Endodermal cell (in vitro differentiated cells): ENCODE measurements at regions not wholly inside any gene's neighbourhood (a gene's known extent, or its start where the extent isn't known, plus 50 kb on each side); places are given as distances from the start of the nearest gene placed in this dataset.

Source experiments
- DNase-seq: peaks from one replicate; pipeline ENCODE4 v3.0.0-alpha.2; 2017
- H3K27ac ChIP-seq: 2 replicates; pipeline ENCODE4 v1.5.1; 2013; ENCODE audit warnings: mild to moderate bottlenecking, low read depth, low read length, moderate library complexity
- H3K27me3 ChIP-seq: 2 replicates; pipeline ENCODE4 v1.6.1; 2013; ENCODE audit warnings: mild to moderate bottlenecking, low read length, moderate library complexity; ENCODE audit not compliant: insufficient read depth, control insufficient read depth, poor library complexity, severe bottlenecking
- H3K36me3 ChIP-seq: 2 replicates; pipeline ENCODE4 v1.7.0; 2013; ENCODE audit warnings: mild to moderate bottlenecking, low read length, moderate library complexity; ENCODE audit not compliant: control insufficient read depth, insufficient read depth
- H3K4me1 ChIP-seq: one replicate; pipeline ENCODE4 v1.7.0; 2013; ENCODE audit warnings: low read length; ENCODE audit not compliant: control insufficient read depth, insufficient read depth
- H3K4me3 ChIP-seq: 2 replicates; pipeline ENCODE4 v1.5.1; 2013; ENCODE audit warnings: mild to moderate bottlenecking, low read length, moderate library complexity
- H3K9ac ChIP-seq: 2 replicates; pipeline ENCODE4 v1.6.1; 2013; ENCODE audit warnings: mild to moderate bottlenecking, low read length, moderate library complexity; ENCODE audit not compliant: poor library complexity, severe bottlenecking; ENCODE audit errors: extremely low read depth
- H3K9me3 ChIP-seq: 2 replicates; pipeline ENCODE4 v1.6.1; 2013; ENCODE audit warnings: mild to moderate bottlenecking, low read length, moderate library complexity; ENCODE audit not compliant: control insufficient read depth
- H3K27ac Mint-ChIP-seq: 2 replicates; pipeline ENCODE4 v1.8.0; 2020; ENCODE audit warnings: mixed read lengths
- H3K27me3 Mint-ChIP-seq: 2 replicates; pipeline ENCODE4 v1.8.0; 2021; ENCODE audit warnings: mild to moderate bottlenecking, mixed read lengths; ENCODE audit not compliant: insufficient read depth
- H3K36me3 Mint-ChIP-seq: 2 replicates; pipeline ENCODE4 v1.8.0; 2020; ENCODE audit warnings: low read depth, mixed read lengths
- H3K4me1 Mint-ChIP-seq: 2 replicates; pipeline ENCODE4 v1.8.0; 2020; ENCODE audit warnings: mixed read lengths
- H3K4me3 Mint-ChIP-seq: 2 replicates; pipeline ENCODE4 v1.8.0; 2020; ENCODE audit warnings: mild to moderate bottlenecking, moderate library complexity, mixed read lengths
- H3K9me3 Mint-ChIP-seq: 2 replicates; pipeline ENCODE4 v1.8.0; 2020; ENCODE audit warnings: mild to moderate bottlenecking, mixed read lengths
- CTCF ChIP-seq: fragments of 200-600 bp; sonication (generic); conservative IDR thresholded peaks from 2 replicates; pipeline ENCODE4 v1.5.0; 2021; ENCODE audit warnings: antibody characterized with exemption, mild to moderate bottlenecking
- WGBS, 2 experiments: methylation state at CpG; one replicate each; pipeline versions ENCODE4 v1.1.5 to v1.1.7; 2013; ENCODE audit warnings: missing lambda C conversion rate in 2 of 2, mixed read lengths in 1 of 2; ENCODE audit not compliant: insufficient coverage in 1 of 2, insufficient read length in 1 of 2; 5-methylcytosine and 5-hydroxymethylcytosine counted together

GRCh38 chr13:44818016-44818415, 171.3 kb downstream of the NUFIP1 start:
- no peak for DNase-seq
- peaks cover 3% of the 10 kb centered on the region for H3K27me3 Mint-ChIP-seq
- Histone ChIP-seq H3K4me3 (no peak overlapping the region), H3K9ac (no peak overlapping the region), H3K36me3 (no peaks in the 10 kb centered on the region), H3K27ac (no peak overlapping the region), H3K9me3 (no peaks in the 10 kb centered on the region), H3K4me1 (no peaks in the 10 kb centered on the region), H3K27me3 (no peaks in the 10 kb centered on the region)
- H3K4me1 Mint-ChIP-seq, result peaks cover 19% of the 10 kb centered on the region
- no peak overlapping the region for H3K4me3 Mint-ChIP-seq
- TF ChIP-seq CTCF, result no peak
- H3K36me3 Mint-ChIP-seq, result no peaks in the 10 kb centered on the region
- no peaks in the 10 kb centered on the region for H3K9me3 Mint-ChIP-seq
- 74 to 77% methylated on average over 5 of the region's 5 CpGs for WGBS, 2 experiments
- H3K27ac Mint-ChIP-seq, result no peak overlapping the region

- no peak for TF ChIP-seq CTCF
- Histone ChIP-seq H3K4me1 (no peaks in the 10 kb centered on the region), H3K36me3 (no peaks in the 10 kb centered on the region), H3K4me3 (no peak overlapping the region), H3K27ac (no peak overlapping the region), H3K9ac (no peak overlapping the region), H3K9me3 (no peaks in the 10 kb centered on the region), H3K27me3 (no peaks in the 10 kb centered on the region)
- H3K27ac Mint-ChIP-seq, result no peak overlapping the region
- H3K9me3 Mint-ChIP-seq, result no peaks in the 10 kb centered on the region
- no peak overlapping the region for H3K4me3 Mint-ChIP-seq
- peak; percentile 43 for DNase-seq
- WGBS, 2 experiments, result 77 to 89% methylated on average over 2 to 5 of the region's 5 CpGs
- no peaks in the 10 kb centered on the region for H3K36me3 Mint-ChIP-seq
- peaks cover 16% of the 10 kb centered on the region for H3K4me1 Mint-ChIP-seq
- peaks cover 3% of the 10 kb centered on the region for H3K27me3 Mint-ChIP-seq
Measured at GRCh38 chr13:44817131-44817671, 172.1 kb downstream of the NUFIP1 start.

GRCh38 chr13:44816701-44817100, 172.6 kb downstream of the NUFIP1 start:
- Mint-ChIP-seq H3K4me3 (no peak overlapping the region), H3K4me1 (peaks cover 16% of the 10 kb centered on the region), H3K9me3 (no peaks in the 10 kb centered on the region), H3K27me3 (peaks cover 3% of the 10 kb centered on the region), H3K36me3 (no peaks in the 10 kb centered on the region), H3K27ac (no peak overlapping the region)
- DNase-seq, result peak; percentile 16
- 48% methylated on average over 1 of the region's 1 CpG; no CpG with 5 or more reads in 1 of the 2 experiments for WGBS, 2 experiments
- Histone ChIP-seq H3K27ac (no peak overlapping the region), H3K9ac (no peak overlapping the region), H3K4me3 (no peak overlapping the region), H3K27me3 (no peaks in the 10 kb centered on the region), H3K9me3 (no peaks in the 10 kb centered on the region), H3K36me3 (no peaks in the 10 kb centered on the region), H3K4me1 (no peaks in the 10 kb centered on the region)
- TF ChIP-seq CTCF, result no peak
